GM18868 (cell line): ENCODE measurements at regions not wholly inside any gene's neighbourhood (a gene's known extent, or its start where the extent isn't known, plus 50 kb on each side); places are given as distances from the start of the nearest gene placed in this dataset.

Experiments
- ATAC-seq: cut with Tn5 transposase; IDR thresholded peaks from one replicate; pipeline ENCODE4 v1.9.1; 2021; ENCODE audit warnings: mild to moderate bottlenecking, moderate library complexity; ENCODE audit not compliant: unreplicated experiment

- ATAC-seq, result no peak
Observed at GRCh38 chr3:72350761-72351505, 497.3 kb downstream of the SHQ1 start.

- ATAC-seq, result no peak
Observed at GRCh38 chr3:72348357-72348756, 499.9 kb downstream of the SHQ1 start.

DNA sequence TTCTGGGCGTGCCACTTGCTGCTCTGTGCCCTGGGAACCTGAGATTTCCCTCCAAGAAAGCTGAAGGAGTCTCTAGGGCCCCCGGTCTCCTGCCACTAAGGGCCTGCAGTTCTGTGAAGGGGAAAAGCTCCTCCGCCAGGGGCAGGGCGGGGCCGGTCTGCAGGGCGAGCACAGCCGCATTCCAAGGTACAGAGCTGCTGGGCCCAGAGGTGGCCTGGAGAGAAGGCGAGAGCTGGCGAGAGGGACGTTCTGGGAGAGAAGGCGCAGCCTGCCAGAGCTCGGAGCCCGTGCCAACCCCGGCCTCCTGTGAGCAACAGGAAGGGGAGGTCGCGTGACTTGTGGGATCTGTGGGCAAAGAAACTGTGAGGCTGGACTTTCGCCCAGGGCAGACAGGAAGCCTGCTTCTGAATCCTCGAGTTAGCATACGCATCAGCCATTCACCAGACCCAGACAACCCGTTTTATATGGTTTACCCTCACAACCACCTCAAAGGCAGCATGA lies 500.4 kb downstream of the SHQ1 start:
- ATAC-seq, result peak; percentile 53

DNA sequence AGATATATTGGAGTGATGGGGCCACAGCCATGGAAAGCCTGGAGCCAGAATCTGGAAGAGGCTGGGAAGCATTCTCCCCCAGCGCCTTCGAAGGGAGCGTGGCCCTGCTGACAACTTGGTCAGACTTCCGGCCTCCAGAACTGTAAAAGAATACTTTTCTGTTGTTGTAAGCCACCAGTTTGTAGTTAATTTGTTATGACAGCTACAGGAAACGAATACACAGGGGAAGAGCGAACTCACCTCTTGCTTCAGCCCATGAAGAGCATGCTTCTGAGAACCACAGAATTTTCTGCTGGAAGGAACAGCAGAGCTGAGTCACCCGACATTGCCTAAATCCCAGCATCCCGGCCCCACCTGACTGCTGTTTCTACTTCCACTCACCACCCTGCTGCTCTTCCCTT lies 501.7 kb downstream of the SHQ1 start:
- no peak for ATAC-seq

- no peak for ATAC-seq
Observed at GRCh38 chr3:72345980-72346379, 502.3 kb downstream of the SHQ1 start.

DNA sequence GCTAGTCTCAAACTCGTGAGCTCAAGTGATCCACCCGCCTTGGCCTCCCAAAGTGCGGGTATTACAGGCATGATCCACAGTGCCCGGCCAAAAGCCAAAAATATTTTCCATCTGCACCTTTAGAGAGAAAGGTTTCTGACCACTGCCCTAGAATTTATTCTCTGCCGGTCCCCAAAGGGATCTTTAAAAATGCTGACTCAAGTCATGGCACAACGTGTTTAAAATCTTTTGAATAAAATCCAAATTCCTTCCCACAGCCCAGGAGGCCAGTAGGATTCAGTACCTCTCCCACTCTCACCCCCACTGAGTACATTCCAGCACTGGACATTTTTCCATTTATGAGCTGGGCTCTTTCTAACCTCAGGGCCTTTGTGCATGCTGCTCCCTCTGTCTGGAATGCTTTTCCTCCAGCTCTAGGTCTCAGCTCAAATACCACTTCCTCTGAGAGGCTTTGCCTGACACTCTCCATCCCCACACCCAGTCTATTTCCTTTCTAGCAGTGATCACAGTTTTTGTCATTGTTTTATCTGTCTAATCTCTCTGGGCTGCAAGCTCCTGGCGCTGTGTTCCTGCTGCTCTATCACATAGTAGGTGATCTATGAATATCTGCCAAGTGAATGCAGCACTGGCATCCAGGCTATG lies 502.9 kb downstream of the SHQ1 start:
- ATAC-seq, result no peak

- ATAC-seq, result no peak
Observed at GRCh38 chr3:72344647-72345046, 503.6 kb downstream of the SHQ1 start.

GRCh38 chr3:72344236-72344635 lies 504.0 kb downstream of the SHQ1 start:
- no peak for ATAC-seq

DNA sequence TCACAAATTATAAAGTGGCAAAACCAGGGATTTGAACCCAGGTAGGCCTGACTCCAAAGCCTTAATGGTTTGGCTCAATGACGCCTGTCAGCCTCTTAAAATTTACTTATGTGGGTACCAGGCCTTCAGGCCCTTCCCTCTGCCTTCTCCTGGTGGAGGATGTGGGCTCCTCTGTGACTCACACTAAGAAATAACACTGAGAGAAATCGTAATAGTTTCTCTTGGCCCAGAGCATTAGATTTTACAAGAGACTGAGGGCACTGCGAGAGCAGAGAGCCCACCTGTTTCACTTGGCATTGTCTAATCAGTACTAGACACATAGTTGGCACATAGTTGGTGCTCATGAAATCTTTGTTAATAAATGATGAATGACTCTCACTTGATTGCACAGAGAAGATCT lies 505.2 kb downstream of the SHQ1 start:
- peak; percentile 27 for ATAC-seq

DNA sequence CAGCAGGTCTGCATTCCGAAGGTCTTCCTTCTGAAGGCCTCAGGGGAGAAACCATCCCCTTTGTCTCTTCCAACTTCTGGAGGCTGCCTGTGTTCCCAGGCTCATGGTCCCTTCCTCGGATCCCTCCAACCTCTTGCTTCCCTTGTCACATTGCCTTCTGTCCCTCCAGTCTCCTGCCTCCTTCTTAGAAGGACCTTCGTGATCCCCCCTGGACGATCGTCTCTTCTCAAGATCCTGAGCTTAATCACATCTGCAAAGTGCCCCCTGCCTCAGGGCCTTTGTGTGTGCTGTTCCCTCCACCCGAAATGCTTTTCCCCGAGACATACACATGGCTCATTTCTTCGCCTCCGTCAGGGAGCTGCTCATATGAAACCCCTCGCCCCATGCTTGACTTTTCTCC lies 505.8 kb downstream of the SHQ1 start:
- ATAC-seq, result no peak

DNA sequence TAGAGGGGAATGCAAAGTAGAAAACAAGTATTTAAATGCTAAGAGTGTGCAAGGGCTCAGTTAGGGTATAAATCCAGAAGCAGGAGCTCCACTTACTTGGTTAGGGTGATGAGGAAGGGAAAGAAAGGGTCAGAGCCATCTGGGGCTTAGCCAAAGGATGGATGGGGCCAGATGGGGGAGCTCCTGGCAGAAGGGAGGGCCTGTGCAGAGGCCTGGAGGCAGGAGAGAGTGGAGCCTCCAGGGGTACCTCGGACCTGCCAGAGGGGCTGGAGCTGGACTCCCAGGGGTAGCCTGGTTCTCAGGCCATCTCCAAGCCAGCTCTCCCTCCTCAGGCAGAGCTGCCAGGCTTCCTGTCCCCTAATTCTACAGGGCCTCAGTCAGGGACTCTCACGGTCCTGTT lies 506.3 kb downstream of the SHQ1 start:
- ATAC-seq, result no peak

- no peak for ATAC-seq
Observed at GRCh38 chr3:72341380-72341770, 506.9 kb downstream of the SHQ1 start.

DNA sequence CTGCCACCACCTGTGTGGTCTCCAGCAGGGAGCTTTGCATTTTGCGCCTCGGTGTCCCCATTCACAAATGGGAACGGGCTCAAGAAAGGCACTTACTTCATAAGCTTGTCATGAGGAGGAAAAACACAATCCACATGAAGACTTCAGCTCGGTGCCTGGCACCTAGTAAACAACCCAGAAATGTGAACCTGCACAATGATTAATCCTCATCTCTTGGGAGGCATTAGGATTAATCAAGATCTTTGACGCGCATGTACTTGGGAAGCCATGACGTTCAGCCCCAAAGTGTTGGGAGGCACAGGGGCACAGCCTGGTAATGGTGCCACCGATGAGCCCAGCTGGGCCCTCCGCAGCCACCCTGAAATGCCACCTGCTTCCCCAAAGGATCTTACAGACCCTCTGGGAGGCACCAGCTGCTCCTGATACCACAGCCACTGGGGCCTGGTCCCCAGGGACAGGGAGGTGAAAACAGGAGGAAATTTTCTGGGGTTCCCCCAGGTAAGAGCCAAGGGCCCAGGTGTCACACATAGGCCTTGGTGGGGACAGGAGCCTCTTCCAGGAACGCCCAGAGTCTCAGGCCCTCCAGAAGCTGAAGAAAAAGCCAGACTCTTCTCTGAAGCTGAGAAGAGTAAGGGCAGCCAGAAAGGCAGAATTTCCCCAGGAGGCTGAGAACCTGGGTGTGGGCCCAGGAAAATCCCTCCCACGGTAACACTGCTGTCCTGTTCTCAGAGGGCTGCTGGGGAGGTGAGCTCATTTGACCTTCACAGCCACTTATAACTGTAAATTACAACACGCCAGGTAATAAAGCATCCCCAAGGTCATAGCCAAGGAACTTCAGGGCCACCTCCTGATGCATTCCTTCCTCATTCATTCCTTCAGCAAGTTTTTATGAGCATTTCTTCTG lies 507.5 kb downstream of the SHQ1 start:
- peak; percentile 58 for ATAC-seq

DNA sequence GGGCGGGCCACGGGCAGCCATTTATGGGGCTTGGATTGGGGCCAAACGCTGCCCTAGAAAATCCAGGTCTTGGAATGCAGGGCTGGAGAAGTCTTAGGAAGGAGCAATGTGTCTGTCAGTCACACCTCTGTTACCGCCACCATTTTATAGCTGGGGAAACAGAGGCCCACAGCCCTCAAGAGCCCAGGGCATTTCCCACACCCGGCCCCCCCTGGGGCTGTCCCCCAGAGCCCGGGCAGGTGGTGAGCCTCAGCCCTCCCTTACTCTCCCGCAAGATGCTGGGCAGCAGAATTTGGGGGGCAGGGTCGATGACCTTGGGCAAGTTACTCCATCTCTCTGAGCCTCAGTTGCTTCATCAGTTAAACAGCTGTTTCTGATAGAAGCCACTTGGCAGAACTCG lies 508.2 kb downstream of the SHQ1 start:
- ATAC-seq, result no peak

DNA sequence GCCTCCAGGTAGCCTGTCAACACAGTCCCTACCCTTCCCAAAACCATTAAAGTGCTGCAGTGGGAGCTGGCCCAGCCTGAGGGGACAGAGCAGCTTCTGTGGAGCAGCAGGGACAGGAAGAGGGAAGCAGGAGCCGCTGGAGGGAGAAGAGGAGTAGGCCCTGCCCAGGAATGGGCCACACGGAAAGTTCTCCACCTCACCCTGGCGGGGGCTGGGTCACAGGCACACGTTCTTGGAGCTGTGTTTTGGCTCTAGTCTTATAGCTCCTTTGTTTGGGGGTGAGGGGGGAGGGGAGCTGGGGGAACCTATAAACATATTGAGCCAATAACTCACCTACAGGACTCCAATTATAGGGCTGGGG lies 508.6 kb downstream of the SHQ1 start:
- ATAC-seq, result no peak

- ATAC-seq, result no peak
Observed at GRCh38 chr3:72338942-72339669, 509.1 kb downstream of the SHQ1 start.

- no peak for ATAC-seq
Observed at GRCh38 chr3:72338082-72338941, 509.9 kb downstream of the SHQ1 start.

GRCh38 chr3:72337480-72337855 lies 510.8 kb downstream of the SHQ1 start:
- no peak for ATAC-seq

DNA sequence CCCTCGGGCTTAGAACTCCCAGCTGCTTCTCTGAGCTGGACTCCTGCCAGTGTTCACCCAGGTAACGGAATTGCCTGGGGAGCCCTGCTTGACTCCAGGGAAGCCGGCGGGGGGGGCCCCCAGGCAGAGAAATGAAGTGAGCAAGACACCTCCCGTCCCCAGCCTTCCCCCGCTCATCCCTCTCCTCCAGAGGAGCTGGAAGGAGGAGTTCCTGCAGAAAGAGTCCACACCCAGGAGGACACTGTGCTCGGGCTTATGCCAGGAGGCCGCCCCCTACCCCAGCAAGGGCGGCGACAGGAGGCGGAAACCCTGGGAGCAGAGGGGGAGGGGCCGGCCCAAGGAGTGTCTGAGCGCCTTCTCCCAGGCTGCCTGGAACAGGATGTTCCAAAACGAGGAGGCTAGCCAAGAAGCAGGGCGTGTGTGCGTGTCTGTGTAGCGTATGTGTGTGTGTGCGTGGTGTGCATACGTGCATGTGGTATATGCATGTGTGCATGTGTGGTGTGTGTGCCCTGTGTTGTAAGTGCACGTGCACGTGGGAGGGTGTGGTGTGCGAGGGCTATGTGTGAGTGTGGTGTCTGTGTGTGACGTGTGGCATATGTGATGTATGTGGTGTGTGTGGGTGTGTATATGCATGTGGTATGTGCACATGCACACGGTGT lies 511.3 kb downstream of the SHQ1 start:
- no peak for ATAC-seq
